ENCODE measurements at regions not wholly inside any gene's neighbourhood (a gene's known extent, or its start where the extent isn't known, plus 50 kb on each side); places are given as distances from the start of the nearest gene placed in this dataset.
"Not testable (repeated sequence)": the region's sequence is repeated elsewhere in the genome, so short reads cannot be mapped to it uniquely, and the experiment has no call there.

DNA sequence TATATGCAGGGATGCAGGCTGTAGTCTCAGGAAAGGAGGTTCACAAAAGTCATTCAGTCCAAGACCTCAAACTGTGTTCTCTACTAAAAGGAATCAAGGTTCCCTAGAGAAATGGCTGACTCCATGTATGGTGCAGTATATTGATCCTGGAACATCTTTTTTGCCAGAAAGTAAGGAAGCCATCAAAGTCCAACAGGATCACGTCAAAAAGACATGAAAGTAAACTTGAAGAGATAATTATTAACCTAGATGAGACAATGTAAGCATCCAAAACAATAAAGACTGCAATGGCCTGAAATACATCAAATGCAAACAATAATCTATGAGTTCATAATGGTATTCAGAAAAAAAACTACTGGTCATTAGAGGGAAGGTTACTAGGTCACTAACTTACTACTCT is 115.6 kb upstream of the FABP2 start:
- not testable (repeated sequence) for DNase-seq (ENCODE audit: low spot score)

DNA sequence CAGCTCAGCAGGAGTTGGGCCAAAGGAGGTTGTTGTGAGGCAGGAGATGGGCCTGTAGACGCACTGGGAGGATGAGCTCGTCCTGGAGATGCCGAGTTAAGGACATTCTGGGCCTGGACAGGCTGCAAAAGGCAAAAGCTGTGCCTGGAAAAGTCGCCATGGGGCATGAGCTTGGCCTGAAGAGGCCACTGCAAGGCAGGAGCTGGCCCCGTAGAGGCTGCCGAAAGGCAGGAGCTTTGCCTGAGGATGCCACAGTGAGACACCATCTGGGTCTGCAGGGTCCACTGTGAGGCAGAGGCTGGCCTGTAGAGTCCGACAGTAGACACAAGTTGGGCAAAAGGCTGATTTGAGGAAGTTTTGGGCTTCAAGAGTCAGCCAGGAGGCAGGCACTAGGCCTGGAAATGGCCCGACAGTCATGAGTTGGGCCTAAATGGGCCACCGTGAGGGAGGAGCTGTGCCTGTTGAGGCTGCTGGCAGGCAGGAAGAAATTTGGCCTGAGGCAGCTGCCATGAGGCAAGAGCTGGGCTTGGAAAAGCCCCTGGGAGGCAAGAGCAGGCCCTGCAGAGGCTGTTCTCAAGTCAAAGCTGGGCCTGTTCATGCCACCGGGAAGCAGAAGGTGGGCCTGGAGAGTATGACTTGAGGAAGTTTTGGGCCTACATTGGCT is 86.8 kb upstream of the FABP2 start:
- not testable (repeated sequence) for DNase-seq (ENCODE audit: low spot score)

- not testable (repeated sequence) for DNase-seq (ENCODE audit: low spot score)
Measured at GRCh38 chr4:119406721-119407460, 85.0 kb upstream of the FABP2 start.

DNA sequence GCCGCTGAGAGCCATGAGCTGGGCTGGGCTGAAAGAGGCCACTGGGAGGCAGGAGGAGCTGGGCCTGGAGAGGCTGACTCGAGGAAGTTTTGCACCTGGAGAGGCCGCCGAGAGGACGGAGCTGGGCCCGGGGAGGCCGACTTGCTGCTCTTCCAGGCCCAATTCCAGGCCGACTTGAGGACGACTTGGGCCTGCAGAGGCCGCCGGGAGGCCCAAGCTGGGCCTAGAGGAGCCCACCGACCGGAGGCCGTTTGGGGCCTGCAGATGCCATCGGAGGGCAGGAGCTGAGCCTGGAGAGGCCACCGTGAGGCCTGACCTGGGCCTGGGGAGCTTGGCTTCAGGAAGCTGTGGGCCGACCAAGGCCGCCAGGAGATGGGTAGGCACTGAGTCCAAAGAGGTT is 84.1 kb upstream of the FABP2 start:
- not testable (repeated sequence) for DNase-seq (ENCODE audit: low spot score)

DNA sequence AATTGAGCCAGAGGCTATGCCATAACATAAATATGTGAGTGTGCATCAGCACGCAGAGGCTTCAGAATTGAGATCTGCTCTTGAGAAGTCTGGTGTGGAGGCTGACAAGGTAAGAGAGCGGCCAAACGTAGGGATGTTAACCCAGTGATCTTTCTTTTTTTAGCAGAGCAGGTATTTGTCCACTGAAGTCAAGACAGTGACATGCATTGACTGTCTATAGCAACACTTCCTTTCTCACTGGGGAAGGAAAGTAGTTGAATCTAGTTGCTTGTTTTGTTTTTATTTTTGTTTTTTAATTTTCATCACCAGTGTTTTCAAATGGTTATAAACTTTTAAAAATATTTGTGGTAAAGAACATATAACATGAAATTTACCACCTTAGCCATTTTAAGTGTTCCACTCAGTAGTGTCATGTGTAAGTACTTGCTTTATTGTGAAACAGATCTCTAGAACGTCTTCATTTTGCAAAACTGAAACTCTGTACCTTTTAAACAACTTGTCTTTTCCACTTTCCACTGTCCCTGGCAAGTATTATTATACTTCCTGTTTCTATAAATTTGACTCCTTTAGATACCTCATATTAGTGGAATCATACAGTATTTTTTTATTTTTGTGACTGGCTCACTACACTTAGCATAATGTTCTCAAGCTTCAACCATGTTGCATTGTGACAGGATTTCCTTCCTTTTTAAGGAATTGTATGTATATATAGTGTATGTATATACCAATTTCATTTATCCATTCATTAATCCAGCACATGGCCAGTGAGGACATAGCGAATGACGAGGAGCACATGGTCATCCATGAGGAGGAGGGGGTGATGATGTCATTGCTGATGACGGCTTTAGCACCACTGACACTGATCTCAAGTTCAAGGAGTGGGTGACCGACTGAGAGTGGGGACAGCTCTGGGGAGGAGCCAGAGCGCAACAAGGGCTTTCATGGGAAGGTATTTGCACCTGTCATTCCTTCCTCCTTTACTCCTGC is 80.7 kb upstream of the FABP2 start:
- not testable (repeated sequence) for DNase-seq (ENCODE audit: low spot score)

GRCh38 chr4:119395701-119396100 is 73.8 kb upstream of the FABP2 start:
- DNase-seq (ENCODE audit: low spot score) = not testable (repeated sequence)

- peak; percentile 54 for DNase-seq (ENCODE audit: low spot score)
Measured at GRCh38 chr4:119394826-119395225, 72.9 kb upstream of the FABP2 start.

- DNase-seq (ENCODE audit: low spot score) = not testable (repeated sequence)
Measured at GRCh38 chr4:119388791-119389190, 66.9 kb upstream of the FABP2 start.

GRCh38 chr4:119374616-119375015 is 52.7 kb upstream of the FABP2 start:
- DNase-seq (ENCODE audit: low spot score) = not testable (repeated sequence)

DNA sequence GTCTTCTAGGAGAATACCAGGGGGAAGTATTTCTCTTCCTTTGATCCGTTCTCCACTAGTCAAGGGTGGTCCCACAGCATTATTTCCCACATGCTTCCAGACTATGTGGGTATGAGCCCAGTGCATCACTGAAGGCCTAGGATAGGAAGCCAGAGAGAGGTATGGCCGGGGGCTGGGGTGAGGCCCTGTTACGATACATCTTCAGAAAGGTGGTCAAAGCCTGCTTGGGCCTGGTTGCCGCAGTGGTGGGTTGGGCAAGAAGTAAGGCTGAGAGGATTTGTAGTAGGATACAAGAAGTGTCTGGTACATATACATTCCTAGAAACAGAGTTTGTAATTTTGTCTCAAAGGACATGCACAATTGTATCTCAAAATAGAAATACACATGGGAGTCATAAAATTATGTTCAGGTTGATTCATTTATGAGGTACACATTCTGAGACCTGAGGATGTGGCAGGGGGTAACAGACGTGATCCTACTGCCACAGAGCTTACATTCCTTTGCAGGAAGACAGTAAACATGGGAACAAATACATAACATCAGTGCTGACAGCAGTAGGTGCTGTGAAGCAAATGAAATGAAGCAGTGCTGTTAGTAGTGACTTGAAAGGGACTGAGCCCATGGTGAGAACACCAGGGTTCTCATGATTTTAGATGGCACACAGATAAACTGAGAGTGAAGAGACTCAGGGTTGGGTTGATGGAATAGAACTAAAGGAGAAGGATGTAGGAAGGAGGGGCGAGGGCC is 50.6 kb upstream of the FABP2 start:
- not testable (repeated sequence) for DNase-seq (ENCODE audit: low spot score)
